IPS DF 4.7 (cell line): ENCODE measurements at regions not wholly inside any gene's neighbourhood (a gene's known extent, or its start where the extent isn't known, plus 50 kb on each side); places are given as distances from the start of the nearest gene placed in this dataset.
"Not testable (repeated sequence)": the region's sequence is repeated elsewhere in the genome, so short reads cannot be mapped to it uniquely, and the experiment has no call there.

ENCODE experiments used
- DNase-seq: peaks from one replicate; pipeline ENCODE4 v3.0.0-alpha.2; 2013; ENCODE audit warnings: low spot score; ENCODE audit errors: extremely low read depth

- no peak for DNase-seq
Observed at GRCh38 chr13:69107436-69107835, 1000.2 kb upstream of the ATXN8OS start.

DNA sequence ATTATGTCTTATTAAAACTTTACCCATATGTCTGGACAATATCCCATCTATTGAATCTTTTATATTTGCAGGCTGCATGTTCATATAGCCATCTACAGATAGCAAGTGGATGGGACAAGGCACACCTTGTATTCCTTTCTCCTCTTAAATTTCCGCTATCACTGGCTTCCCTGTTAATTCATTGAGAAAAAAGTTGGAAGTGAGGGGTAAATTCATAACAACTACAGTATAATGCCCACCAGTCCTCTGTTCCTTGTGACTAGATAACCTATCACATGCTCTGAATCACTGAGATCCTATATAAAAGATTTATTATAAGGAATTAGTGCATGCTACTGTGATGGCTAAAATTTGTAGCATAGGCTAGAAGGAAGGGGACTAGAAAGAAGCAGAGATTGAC, 1005.8 kb upstream of the ATXN8OS start:
- no peak for DNase-seq

DNA sequence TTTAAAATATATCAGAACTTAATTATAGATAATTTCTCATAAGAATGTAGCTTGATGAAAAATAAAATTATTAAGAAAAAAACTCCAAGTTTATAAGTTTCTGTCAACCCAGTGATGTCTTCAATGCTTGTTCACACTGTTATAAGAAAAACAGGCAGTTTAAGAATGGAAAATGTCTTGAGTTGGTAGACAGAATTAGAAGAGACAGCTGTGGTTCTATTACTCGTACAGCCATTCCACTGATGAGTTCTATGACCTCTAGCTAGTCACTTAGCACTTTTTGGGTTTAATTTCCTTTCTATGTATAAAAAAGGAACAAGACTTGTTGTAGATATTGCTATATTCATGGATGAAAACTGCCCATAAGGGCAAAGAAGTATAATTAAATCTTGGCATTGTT, 1013.1 kb upstream of the ATXN8OS start:
- DNase-seq: no peak

DNA sequence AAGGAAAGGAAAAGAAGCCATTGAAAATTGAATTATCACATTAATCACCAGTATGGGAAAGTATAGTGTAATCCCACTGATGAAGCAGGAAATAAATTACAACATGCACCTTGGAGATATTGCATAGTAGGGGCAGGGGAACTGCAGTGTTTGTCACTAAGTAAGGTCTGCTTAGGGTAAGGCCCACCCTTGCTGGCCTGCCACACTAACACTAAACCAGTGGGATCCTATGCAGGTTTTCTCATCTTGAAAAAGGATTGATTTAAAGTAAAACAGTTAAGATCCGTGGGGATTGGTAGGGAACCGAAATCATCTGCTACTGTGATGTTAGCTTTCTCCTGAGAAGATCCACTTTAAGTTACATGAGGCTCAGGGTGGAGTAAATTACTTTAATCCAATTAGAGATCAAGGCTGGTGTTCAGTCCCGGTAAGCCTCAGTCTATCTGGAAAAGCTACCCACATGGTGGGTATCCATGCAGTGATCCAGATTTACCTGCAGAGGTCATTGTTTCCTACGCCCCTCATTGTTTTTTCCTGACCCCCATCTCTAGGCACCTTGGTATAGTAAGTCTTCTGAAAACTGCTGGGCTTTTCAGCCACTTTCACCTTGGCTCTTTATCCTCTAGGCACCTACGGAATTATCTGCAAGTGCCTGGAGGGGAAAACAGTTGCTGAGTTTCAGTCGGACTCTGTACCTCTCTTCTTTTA, 1014.9 kb upstream of the ATXN8OS start:
- peak; percentile 41 for DNase-seq

- DNase-seq: no peak
Observed at GRCh38 chr13:69077267-69077666, 1030.4 kb upstream of the ATXN8OS start.

DNA sequence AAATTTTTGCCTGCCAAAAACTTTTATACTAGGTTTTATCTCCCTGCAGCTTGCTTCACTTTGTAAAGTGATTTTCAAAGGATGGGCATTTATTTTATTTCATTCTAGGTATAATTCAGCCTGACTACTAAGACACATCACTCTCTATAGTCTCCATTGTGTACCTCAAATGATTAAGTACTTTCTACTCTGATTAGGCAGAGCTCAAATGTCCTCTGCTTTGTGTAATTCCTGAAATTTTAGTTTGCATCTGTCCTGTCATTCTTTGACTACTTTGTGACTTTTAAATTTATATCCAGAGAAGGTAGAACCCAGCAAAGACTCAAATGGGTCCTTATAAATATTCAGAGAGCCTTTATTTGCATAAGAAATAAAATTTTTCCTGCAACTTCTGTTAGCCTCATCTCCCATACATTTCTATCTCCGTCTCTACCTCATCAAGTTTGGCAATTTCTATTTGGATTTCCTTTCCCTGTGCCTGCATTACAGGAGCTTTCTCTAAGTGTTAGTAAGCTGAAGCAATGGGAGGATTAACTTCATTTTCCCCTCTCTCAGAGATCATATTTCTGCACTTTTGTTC, 1038.0 kb upstream of the ATXN8OS start:
- no peak for DNase-seq

GRCh38 chr13:69050696-69051095, 1056.9 kb upstream of the ATXN8OS start:
- no peak for DNase-seq

DNA sequence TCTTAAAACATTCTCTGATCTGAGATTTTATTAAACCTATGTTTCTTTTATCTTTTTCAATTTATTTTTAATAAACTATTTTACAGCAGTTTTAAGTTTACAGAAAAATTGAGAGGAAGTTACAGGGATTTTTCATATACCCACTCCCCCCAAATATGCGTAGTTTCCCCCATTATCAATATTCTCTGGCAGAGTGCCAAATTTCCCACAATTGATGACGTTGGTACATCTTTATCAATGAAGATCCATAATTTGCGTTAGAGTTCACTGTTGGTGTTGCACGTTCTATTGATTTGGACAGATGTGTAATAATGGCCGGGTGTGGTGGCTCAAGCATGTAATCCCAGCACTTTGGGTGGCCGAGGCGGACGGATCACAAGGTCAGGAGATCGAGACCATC, 1063.0 kb upstream of the ATXN8OS start:
- no peak for DNase-seq

GRCh38 chr13:69040898-69041297, 1066.7 kb upstream of the ATXN8OS start:
- no peak for DNase-seq

DNA sequence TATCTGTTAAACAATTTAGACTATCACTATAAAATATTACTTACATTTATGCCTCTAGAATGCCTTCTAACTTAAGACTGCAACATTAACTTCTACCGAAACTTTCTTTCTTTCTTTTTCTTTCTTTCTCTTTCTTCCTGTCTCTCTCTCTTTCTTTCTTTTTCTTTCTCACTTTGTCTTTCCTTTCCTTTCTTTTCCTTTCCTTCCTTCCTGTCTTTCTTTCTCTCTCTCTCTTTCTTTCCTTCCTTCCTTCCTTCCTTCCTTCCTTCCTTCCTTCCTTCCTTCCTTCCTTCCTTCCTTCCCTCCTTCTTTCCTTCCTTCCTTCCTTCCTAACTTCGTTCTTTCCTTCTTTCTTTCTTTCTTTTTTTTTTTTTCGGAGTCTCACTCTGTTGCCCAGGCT, 1071.9 kb upstream of the ATXN8OS start:
- DNase-seq: no peak

DNA sequence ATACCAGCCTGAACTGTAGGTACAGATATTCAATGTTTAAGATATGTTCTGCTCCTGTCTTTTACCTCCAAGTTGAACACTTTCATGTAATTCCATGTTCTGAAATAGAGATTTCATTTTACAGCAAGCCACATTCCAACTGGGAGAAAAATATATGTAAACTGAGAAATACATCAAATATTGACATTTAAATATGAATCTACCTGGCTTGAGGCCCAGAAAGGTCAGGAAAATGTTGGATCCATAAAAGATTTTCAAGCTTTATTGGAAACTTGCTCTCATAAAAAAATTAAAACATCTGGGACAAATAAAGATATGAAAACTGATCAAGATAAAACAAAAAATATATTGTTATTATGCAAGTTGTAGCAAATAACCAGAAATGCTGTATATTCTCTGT, 1078.7 kb upstream of the ATXN8OS start:
- no peak for DNase-seq

DNA sequence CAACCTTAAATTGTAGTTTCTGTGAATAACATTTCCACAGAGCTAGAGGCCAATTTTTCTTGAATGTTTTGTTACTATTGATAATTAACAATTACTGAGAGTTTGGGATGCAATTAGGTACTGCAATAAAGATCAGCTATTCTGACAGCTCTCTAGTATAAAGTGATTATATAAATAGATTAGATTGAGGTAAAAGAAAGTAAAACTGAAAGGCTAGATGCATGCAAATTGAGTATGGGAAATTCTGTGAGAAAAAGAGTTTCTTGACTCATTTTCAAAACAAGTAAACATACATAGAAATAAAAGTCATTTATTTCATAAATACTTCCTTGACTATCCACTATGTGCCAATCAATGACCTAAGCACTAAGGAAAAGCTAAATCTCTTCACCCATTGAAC, 1087.5 kb upstream of the ATXN8OS start:
- no peak for DNase-seq

- not testable (repeated sequence) for DNase-seq
Observed at GRCh38 chr13:69018173-69018572, 1089.5 kb upstream of the ATXN8OS start.

GRCh38 chr13:69010789-69011188, 1096.8 kb upstream of the ATXN8OS start:
- no peak for DNase-seq

DNA sequence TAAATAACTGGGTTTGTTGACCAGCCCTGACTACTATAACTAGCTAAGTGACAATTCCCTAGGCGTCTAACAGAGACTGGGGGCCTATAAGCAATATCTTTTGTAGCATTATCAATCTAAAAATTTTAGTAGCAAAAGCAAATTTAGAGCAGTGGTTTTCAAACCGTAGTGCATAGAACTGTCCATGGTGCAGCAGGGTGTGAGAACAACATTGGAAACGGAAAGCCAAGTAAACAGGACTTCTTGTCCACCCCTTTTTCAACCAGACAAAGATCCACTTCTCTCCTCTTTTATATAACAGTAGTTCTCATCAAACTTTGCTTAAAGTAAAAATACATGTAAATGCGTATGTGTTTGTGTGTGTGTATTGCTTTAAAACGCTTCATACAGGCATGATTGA, 1099.1 kb upstream of the ATXN8OS start:
- DNase-seq: no peak

DNA sequence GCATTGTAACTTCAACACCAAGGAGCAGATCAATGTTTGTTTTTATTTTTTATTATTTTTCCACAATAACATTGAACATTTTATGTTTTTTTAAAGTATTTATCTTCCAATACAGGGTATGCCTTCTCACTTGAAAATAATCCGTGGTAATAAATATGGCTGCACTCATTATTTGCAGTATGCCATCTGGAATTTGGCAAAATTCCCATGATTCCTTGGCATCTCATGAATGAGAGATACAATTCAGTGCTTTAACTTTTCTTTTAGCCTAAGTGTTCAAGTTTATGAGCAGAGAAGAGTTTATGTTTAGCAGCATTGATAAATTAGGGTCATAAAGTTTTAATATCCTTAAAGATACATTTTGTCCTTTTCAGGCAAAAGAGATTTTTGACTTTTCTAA, 1109.6 kb upstream of the ATXN8OS start:
- no peak for DNase-seq

GRCh38 chr13:68996668-68997025, 1111.0 kb upstream of the ATXN8OS start:
- DNase-seq: no peak

- no peak for DNase-seq
Observed at GRCh38 chr13:68995972-68996667, 1111.5 kb upstream of the ATXN8OS start.

DNA sequence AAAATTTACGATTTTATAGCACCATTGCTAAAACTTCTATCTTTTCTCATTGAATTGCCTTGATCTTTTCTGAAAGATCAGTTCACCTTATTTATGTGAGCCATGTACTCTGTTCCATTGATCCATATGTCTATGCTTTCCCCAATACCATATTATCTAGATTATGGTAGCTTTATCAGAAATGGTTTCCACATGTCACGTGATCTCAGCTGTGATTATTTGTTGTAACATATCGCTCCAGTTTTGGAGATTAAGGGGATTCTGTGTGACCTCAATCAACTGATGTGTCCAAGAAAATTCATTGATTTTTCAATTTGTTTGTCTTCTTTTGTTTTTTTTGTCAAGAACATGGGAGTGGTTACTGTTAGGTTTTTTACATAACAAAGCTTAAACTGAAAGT, 1114.5 kb upstream of the ATXN8OS start:
- DNase-seq: no peak

GRCh38 chr13:68988176-68988575, 1119.5 kb upstream of the ATXN8OS start:
- no peak for DNase-seq

DNA sequence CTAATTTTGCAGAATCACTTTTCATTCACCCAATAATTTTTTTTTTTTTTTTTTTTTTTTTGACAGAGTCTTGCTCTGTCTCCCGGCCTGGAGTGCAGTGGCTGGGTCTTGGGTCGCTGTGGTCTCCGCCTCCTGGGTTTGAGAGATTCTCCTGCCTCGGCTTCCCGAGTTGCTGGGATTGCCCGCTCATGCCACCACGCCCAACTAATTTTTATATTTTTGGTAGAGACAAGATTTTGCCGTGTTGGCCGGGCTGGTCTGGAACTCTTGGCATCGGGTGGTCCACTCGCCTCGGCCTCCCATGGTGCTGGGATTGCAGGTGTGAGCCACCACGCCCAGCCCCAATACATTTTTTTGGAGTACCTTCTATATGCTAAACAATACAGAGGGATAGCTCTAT, 1120.0 kb upstream of the ATXN8OS start:
- DNase-seq: no peak

DNA sequence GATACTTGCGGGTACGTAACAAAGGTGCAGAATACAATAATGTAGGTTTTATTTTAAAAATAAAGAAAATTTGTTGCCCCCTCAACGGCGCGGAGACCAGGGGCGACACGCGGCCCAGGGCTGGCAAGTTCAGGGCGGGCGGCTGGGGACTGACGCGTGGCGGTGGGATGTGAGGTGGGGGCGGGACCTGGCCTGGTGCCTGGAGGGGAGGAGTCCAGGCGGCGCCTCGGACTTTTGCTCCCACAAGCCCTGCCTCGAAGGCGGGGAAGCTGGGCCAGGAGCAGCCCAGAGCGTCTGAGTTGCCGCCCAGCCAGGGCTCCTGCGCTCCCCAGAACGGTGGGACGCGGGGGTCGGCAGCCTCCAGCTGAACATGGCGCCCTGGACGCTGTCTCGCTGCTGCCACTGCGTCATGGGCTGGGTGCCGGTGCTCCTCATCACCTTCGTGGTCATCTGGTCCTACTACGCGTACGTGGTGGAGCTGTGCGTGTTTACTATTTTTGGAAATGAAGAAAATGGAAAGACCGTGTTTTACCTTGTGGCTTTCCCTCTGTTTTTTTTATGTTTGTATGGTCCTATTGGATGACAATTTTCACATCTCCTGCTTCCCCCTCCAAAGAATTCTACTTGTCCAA, 1122.8 kb upstream of the ATXN8OS start:
- DNase-seq: no peak
